Right atrium auricular region (tissue), 2 donors: ENCODE measurements at regions not wholly inside any gene's neighbourhood (a gene's known extent, or its start where the extent isn't known, plus 50 kb on each side); places are given as distances from the start of the nearest gene placed in this dataset.
"Not testable (repeated sequence)": the region's sequence is repeated elsewhere in the genome, so short reads cannot be mapped to it uniquely, and the experiment has no call there.

Experiments
- DNase-seq: peaks from one replicate; pipeline ENCODE4 v3.0.0-alpha.2; 2019; ENCODE audit warnings: low spot score
- H3K27ac ChIP-seq, 2 donors: fragments of 200-600 bp; sonication (generic); 1 replicate in 1 of 2; 2 replicates in 1 of 2; pipeline ENCODE4 v1.5.1; 2016 to 2019
- H3K27me3 ChIP-seq, 2 donors: fragments of 200-600 bp; sonication (generic); one replicate each; pipeline versions ENCODE4 v1.5.1 to v1.6.0; 2017 to 2019
- H3K36me3 ChIP-seq: fragments of 200-600 bp; sonication (generic); one replicate; pipeline ENCODE4 v1.5.1; 2016
- H3K4me1 ChIP-seq, 2 donors: fragments of 200-600 bp; sonication (generic); one replicate each; pipeline versions ENCODE4 v1.5.1 to v1.6.0; 2017 to 2019
- H3K4me3 ChIP-seq, 2 donors: fragments of 200-600 bp; sonication (generic); 1 replicate in 1 of 2; 2 replicates in 1 of 2; pipeline ENCODE4 v1.5.1; 2017 to 2019; ENCODE audit warnings: mild to moderate bottlenecking in 1 of 2, moderate library complexity in 1 of 2
- H3K9me3 ChIP-seq, 2 donors: fragments of 200-600 bp; sonication (generic); one replicate each; pipeline ENCODE4 v1.5.1; 2019
- CTCF ChIP-seq, 2 donors: fragments of 200-600 bp; sonication (generic); IDR thresholded peaks; one replicate each; pipeline ENCODE4 v1.5.1; 2019; ENCODE audit warnings: antibody characterized with exemption in 2 of 2

DNA sequence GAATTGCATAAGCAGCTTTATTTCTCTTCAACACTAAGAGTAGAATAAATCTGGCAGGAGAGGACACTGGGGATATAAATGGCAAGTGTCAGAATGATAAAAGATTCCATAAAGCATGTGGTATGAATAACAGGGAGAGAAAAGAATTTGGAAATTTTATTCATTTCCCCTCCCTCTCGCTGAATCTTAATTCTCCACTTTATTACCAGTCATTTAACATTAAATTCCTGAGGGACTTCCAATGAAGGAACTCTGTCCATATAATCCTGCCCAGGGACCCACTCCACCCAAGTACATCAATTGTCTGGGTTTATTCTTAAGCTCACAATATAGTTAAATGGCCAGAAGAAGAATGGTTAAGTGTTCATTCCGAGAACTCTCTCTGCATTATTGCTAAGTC is 197.7 kb upstream of the MGAT5 start:
- no peak for TF ChIP-seq CTCF (IDR thresholded peaks at IDR 0.05)
- H3K4me3 ChIP-seq = no peak overlapping the region
- no peak overlapping the region for H3K27ac ChIP-seq
- H3K4me1 ChIP-seq = peaks cover 0 to 4% of the 10 kb centered on the region in 2 donors
- DNase-seq = no peak
- peaks cover 0 to 4% of the 10 kb centered on the region in 2 donors for H3K9me3 ChIP-seq
- no peaks in the 10 kb centered on the region for H3K36me3 ChIP-seq
- no peaks in the 10 kb centered on the region for H3K27me3 ChIP-seq

GRCh38 chr2:134061066-134061465 is 192.8 kb upstream of the MGAT5 start:
- not testable (repeated sequence) for DNase-seq, H3K9me3 ChIP-seq, H3K27me3 ChIP-seq, H3K4me3 ChIP-seq, H3K4me1 ChIP-seq, H3K27ac ChIP-seq, H3K36me3 ChIP-seq

DNA sequence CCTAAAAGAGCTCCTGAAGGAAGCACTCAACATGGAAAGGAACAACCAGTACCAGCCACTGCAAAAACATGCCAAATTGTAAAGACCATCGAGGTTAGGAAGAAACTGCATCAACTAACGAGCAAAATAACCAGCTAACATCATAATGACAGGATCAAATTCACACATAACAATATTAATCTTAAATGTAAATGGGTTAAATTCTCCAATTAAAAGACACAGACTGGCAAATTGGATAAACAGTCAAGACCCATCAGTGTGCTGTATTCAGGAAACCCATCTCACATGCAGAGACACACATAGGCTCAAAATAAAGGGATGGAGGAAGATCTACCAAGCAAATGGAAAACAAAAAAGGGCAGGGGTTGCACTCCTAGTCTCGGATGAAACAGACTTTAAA is 191.6 kb upstream of the MGAT5 start:
- not testable (repeated sequence) for H3K36me3 ChIP-seq, H3K9me3 ChIP-seq, H3K4me1 ChIP-seq, H3K4me3 ChIP-seq, DNase-seq, H3K27me3 ChIP-seq, H3K27ac ChIP-seq

DNA sequence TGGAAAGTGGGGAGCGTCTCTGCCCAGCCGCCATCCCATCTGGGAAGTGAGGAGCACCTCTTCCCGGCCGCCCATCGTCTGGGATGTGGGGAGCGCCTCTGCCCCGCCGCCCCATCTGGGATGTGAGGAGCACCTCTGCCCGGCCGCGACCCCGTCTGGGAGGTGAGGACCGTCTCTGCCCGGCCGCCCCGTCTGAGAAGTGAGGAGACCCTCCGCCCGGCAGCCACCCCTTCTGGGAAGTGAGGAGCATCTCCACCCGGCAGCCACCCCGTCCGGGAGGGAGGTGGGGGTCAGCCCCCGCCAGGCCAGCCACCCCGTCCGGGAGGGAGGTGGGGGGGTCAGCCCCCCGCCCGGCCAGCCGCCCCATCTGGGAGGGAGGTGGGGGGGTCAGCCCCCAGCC is 190.0 kb upstream of the MGAT5 start:
- H3K4me3 ChIP-seq, H3K4me1 ChIP-seq, H3K36me3 ChIP-seq, H3K27ac ChIP-seq, H3K9me3 ChIP-seq, DNase-seq, H3K27me3 ChIP-seq: not testable (repeated sequence)

GRCh38 chr2:134070281-134070741 is 183.6 kb upstream of the MGAT5 start:
- Histone ChIP-seq H3K27me3 (no peaks in the 10 kb centered on the region), H3K4me1 (no peaks in the 10 kb centered on the region), H3K4me3 (no peak overlapping the region), H3K36me3 (no peaks in the 10 kb centered on the region), H3K9me3 (no peaks in the 10 kb centered on the region), H3K27ac (no peak overlapping the region)
- no peak for DNase-seq
- no peak for TF ChIP-seq CTCF (IDR thresholded peaks at IDR 0.05)

DNA sequence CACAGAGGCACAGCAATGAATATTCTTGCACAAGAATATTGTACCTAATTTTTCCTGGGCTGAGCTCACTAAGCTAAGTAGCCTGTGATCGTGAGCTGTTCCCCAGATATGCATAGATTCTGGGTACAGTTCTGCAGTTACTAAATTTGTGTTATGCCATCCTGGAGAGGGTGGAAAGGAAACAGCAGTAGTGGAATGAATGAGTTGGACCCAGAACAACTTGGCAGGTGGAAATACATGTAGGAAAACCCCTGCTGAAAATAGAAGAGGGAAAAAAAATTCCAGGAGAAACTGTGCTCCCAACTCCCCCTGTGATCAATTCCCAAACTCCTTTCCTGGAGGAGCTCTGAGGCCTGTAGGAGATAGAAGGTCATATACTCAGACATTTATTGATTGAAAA is 181.5 kb upstream of the MGAT5 start:
- Histone ChIP-seq H3K27ac (no peak overlapping the region), H3K36me3 (no peaks in the 10 kb centered on the region), H3K4me3 (no peak overlapping the region), H3K9me3 (no peaks in the 10 kb centered on the region), H3K4me1 (no peaks in the 10 kb centered on the region), H3K27me3 (no peaks in the 10 kb centered on the region)
- no peak for TF ChIP-seq CTCF (IDR thresholded peaks at IDR 0.05)
- DNase-seq = no peak

DNA sequence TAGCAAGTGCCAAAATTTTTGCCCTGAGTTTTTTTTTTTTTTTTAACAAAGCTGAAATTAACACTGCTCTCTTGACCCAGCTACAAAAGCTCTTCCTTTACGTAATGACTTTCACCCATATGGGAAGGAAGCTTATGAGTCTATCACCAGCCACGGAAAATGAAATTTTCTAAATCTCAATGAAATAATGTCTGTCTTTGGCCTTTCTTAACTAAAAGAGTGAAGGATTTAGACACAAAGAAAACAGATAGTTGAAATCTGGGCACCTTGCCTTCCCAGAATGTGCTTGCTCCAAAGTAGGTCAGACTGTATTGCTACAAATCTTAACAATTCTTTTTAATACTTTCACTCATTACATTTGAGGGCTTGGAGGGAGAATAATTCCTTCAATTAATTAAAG is 180.8 kb upstream of the MGAT5 start:
- Histone ChIP-seq H3K36me3 (no peaks in the 10 kb centered on the region), H3K4me1 (peaks cover 0 to 1% of the 10 kb centered on the region in 2 donors), H3K27me3 (no peaks in the 10 kb centered on the region), H3K27ac (no peak overlapping the region), H3K9me3 (no peaks in the 10 kb centered on the region), H3K4me3 (no peak overlapping the region)
- no peak for TF ChIP-seq CTCF (IDR thresholded peaks at IDR 0.05)
- no peak for DNase-seq
